Mucosa of gallbladder (tissue), 1 donor: ENCODE measurements at regions not wholly inside any gene's neighbourhood (a gene's known extent, or its start where the extent isn't known, plus 50 kb on each side); places are given as distances from the start of the nearest gene placed in this dataset.
"Not testable (repeated sequence)": the region's sequence is repeated elsewhere in the genome, so short reads cannot be mapped to it uniquely, and the experiment has no call there.

Experiments used
- DNase-seq: peaks from one replicate; pipeline ENCODE4 v3.0.0-alpha.2; 2020; ENCODE audit warnings: low spot score
- donor health status: DM: no; HTN: no; CAD: no.

DNA sequence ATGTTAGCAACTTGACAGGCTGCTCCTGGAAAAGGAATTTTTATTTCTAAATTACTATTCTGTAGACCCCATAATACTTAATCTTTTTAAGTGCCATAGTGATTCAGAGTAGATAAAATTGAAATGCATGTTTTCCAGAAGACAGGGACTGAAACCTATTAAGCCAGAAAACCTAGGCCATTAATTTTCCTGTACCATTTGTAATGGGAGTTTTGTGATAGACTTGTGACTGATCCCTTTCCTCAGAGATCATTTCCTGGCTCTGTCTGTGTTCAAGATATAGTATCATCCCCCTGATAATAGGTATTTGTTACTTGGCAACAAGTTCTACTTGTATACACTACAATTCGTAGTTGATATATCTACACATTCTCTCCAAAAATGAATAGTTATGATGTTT is 1609.8 kb downstream of the AMY1C start:
- no peak for DNase-seq

DNA sequence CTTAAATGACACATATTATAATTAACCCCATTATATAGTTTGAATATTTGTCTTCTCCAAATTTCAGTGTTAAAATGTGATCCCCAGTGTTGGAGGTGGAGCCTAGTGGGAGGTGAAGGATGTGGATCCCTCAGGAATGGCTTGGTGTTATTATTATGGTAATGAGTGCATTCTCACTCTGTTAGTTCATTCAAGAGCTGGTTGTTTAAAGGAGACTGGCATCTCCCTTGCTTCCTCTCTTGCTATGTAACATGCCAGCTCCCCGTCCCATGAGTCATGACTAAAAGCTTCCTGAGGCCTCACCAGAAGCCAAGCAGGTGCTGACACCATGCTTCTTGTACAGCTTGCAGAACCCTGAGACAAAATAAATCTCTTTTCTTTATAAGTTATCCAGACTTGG is 1612.7 kb downstream of the AMY1C start:
- DNase-seq = no peak

DNA sequence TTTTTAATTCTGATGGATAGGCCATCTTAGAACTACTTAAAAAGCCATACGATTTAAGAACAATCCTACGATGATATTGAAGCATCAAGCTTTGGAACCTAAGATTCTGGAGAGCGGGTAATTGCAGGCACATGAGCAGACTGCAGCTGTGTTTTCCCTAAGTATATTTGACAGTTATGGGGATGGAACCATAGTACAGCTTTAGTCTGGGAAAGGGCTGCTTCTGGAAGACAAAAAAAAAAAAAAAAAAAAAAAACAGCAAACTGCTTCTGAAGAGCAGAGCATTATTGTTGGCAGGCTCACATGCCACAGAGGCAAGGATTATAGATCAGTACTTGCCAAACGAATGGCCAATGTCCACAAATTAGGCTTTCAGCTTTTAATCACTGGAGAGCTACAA is 1618.7 kb downstream of the AMY1C start:
- no peak for DNase-seq

DNA sequence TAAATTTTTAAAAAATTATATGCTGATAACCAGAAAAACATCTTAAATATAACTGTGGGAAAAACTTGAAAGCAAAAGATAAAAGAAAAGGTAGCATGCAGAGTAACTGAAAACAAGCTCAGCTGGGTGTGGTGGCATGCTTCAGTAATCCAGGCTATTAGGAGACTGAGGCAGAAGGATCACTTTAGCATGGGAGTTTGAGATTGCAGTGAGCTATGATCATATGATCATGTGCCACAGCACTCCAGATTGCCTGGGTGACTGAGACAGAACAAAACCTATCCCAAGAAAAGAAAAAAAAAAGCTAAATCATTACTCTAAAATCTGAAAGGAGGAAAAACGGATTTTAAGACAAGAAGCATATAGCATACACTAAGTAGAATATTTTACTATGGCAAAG is 1624.0 kb downstream of the AMY1C start:
- no peak for DNase-seq

DNA sequence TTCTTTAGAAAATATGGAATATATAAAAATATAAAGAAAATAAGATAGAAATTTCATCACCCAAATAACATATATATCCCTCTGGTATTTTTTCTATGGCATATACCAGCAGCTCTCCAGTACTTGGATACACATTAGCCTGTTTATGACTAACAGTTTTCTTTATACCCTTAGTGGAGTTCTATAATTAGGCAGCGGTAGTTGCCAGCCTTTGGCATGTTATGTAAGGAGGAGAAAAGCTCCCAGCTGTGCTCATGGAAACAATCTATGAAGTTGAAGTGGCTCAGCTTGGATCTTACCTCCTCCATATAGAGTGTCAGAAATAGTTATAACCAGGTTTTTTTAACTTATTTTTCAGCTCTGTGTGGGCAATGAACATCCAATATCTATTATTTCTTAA is 1636.8 kb downstream of the AMY1C start:
- DNase-seq = no peak

DNA sequence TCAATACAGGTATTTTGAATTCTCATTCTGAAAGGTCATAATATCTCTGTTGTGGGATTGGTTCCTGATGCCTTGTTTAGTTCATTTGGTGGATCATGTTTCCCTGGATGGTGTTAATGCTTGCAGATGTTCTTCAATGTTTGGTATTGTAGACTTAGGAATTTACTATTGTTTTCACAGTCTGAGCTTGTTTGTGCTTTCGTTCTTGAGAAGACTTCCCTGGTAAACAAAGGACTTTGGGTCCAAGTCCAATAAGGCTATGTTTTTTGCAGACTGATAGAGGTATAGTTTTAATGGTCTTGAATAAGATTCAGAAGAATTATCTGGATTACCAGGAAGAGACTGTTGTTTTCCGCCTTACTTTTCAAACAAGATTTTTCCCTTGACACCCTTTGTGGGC is 1646.3 kb downstream of the AMY1C start:
- DNase-seq = no peak

DNA sequence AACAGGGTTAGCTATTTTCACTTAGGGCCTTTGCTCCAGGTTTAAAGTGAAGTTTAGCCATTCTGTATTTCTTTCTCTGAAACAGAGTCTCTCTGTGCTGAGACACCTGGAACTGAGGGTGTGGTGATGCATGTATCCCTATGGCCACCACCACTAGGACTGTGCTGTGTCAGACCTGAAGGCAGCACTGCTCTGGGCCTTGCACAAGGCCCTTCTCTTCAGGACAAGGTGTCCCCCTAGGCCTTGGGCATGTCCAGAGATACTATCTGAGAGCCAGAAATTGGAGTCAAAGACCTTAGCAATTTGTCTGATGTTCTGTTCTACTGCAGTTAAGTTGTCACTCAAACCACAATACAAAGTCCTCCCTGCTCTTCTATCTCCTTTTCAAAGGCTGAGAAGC is 1649.2 kb downstream of the AMY1C start:
- no peak for DNase-seq

DNA sequence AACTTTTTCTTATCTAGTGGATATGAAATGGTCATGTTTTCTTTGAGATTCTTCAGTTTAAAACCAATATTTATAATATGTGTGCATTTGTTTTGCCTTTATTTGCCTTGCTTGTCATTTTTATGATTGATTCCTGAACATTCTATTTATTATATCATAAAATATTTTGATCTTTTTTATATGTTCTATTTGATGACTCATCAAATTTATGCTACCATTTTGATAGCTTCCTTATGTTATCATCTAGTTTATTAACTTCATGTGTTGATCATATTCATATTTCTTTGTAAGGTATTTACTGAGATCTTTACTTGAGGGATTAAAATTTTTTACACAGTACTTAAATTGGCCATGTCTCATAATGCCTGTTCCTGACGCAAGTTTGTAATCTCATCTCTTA is 1650.0 kb downstream of the AMY1C start:
- DNase-seq = no peak

DNA sequence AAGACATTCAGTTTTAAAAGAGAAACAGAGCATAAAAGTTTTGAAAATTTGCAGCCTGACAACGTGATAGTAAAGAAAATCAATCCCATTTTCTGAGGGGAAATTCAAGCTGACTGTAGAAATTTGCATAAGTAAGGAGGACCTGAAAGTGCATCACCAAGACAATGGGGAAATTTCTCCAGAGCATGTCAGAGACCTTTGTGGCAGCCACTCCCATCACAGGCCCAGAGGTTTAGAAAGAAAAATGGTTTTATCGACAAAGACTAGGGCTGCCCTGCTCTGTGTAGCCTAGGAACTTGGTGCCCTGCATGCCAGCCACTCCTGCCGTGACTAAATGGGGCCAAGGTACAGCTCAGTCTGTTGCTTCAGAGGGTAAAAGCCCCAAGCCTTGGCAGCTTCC is 1640.2 kb upstream of the PRMT6 start:
- DNase-seq = no peak

DNA sequence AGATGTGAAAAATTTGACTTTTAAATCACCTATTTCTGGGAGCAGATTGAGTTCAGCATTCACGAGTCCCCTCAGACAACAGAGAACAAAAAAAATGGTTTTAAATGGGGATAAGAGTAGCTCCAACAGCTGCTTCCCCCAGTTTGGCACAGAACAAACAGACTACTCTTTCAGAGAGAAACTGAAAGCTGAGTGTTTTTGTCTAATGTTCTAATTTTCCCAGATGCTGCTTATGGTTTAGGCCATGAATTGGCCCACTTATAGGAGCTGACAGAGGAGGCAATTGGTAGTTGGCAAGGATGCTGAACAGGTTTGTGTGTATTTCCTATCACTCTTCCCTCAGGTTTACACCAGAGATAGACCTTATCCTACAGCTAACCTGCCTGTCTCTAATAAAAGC is 1637.4 kb upstream of the PRMT6 start:
- no peak for DNase-seq

DNA sequence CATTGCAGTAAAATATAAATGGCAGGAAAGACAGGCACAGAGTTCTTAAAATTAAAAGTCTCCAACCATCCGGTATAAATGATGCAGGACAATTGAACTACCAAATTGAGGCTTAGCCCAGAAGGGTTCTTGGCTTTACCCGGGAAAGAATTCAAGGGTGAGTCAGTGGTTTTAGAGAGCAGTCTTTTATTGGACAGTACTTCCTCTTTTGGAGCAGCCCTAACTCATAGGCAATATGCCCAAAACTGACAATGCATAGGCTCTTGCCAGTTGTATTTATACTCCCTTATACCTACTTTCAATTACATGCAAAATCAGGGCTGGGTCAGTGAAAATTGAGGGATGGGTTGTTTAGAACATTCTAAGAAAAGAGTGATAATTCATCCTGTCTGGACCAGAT is 1628.9 kb upstream of the PRMT6 start:
- DNase-seq = no peak

DNA sequence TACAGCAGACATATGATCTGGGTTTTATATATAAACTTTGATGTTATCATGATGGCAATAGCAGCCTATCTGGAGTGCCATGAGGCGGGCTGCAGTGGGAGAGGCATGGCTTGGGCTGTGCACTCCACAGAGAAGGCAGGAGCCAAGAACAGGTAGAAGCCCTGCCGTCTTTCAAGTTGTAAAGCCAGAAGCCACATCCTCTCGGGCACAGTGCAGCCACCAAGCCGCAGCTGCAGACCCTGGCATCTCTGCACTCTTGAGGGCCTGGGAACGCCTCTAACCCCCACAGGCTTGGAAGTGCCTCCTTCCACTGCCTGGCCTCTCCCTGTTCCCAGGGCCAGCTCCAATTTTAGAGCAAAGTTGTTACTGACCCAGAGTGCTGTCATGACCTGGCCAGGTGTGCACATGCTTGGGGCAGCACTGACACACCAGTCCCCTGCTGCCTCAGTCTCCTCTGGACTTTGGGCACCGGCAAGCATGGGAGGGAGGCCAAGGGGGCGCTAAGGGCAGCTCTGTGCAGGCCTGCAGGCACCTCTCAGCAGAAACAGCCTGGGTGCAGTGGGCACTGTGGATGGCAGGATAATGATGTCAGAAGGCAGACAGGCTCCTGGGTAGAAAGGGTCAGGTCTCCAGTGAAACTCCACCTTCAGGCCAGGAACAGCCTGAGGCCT is 1619.8 kb upstream of the PRMT6 start:
- no peak for DNase-seq

DNA sequence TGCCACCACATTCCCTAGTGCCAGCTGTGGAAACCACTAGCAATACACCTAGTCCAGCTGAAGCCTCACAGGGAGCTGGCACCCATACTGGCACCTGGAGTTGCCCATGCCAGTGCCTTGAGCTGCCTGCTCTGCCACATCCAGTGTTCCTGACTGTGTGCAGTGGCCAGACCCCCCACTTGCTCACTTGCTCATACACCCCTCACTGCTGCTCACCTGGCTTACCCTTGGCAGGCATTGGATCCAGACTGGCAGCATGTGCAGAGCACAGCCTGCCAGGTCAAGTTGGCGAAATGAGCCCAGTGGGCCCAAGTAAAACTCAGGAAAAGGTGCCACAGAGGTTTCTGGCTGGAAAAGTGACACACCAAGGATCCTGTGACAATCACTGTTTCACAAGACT is 1618.6 kb upstream of the PRMT6 start:
- DNase-seq = no peak

DNA sequence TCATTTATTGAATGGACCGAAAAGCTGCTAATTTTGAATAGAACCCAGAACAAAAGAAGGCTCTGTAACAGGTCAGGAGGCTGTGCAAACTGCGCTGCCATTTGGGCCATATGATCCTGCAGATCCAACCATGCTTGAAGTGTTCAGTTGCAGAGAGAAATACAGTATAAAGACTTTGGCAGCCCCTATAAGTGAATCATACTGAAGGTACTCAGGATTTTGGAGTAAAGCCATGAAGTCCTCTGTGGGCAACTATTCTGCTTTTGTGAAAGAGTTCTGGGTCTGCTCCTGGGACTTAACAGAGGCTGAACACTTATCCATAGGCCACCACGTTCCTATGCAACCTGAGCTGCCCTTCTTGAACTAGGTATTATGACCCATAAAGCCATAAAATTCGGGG is 1613.6 kb upstream of the PRMT6 start:
- no peak for DNase-seq

DNA sequence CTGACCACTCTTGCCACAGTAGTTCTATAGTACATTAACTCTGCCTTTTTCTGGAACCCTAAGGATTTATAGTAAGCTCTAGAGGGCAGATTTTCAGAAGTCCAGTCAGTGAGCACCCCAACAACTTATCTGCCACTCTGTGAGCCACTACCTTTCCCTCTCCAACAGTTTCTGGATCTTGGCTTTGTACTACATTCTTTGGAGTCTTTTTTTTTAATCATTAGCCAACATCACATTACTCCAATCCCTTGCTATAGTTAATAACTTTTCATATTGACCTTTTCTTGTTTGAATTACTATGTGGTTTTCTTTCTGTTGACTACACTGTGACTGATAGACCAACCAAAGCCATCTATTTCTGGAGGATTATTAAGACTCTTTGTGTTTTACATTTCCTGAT is 1596.7 kb upstream of the PRMT6 start:
- no peak for DNase-seq

DNA sequence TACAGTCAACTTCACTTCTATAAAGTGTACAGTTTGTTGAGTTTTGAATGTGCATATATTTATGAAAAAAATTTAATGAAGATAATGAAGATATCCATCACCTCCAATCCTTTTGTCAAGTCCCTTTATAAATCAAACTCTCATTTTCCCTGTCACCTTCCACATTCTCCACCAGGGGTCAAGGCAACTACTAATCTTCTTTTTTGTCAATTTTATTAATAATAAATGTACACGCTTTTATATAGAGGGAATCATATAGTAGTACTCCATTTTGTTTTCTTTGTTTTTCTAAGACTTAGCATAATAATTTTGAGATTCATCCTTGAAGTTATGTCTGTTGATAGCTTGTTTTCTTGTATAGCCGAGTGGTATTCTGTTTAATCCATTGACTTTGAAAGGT is 1594.2 kb upstream of the PRMT6 start:
- DNase-seq = no peak

DNA sequence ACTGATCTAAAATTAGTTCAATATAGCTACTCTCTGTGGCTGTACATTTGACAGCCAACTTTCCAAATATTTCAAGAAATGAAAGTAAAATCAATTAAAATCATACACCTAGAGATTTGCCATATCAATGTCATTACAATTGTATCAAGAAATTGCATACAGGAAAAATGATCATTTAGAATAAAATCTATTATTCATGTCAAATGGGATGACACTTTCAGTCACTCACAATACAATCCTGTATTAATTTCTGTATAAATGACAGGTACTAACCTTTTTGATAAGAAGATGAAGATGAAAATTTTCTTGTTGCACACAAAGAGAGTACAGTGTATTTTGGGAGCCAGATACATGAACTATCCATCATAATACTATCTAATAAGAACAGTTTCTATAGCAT is 1588.9 kb upstream of the PRMT6 start:
- DNase-seq = no peak

DNA sequence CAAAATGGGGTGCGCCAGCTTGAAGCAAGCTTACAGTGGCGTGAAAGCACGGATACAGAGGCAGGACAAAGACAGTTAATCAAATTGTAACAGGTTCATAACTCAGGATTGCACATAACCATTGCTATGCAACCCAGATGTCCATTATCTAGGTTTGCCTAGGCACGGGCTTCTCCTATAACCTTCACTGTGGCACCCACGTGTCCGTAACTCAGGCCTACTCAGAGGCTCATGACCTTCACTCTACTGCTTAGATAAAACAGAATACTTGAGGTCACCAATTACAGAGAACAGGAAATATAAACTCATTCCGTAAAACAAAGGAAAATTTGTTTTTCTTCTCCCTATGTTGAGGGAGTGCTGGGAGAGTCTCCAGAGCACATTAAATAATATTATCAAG is 1585.9 kb upstream of the PRMT6 start:
- DNase-seq = not testable (repeated sequence)

DNA sequence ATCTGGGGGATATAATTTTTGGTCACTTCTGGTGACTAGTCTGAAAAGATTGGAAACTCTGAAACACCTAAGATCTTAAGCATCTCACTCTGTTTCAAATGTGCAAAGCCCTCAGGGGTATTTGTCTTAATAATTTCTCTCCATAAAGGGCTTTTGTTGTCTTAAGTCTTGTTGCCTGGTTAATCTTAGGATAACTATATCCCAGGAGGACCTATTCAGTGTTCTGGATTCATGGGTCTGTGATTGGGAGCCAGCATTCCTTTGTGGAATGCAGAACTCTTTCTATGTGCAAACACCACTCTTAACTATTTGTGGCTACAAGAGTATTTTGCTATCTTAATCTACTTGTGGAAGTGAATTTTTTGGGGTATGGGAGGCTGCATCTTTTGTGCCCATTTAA is 1573.0 kb upstream of the PRMT6 start:
- no peak for DNase-seq

DNA sequence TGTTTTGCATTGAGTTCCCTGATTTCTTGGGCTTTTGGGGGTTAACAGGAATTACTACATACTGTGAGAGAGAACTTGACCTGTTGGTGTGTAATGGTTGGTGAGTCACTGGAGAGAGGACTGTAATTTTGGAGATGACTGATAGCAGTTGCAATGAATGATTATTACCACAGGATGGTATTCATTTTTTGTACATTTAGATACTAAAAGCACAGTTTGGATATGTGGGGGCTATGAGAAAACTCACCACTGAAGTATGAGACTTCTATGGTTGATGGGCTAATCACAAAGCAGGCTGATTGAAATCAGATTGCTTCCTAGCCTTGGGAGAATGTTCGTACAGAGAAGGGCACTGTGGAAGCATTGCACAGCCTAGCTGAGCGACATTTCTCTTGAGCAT is 1571.3 kb upstream of the PRMT6 start:
- no peak for DNase-seq

DNA sequence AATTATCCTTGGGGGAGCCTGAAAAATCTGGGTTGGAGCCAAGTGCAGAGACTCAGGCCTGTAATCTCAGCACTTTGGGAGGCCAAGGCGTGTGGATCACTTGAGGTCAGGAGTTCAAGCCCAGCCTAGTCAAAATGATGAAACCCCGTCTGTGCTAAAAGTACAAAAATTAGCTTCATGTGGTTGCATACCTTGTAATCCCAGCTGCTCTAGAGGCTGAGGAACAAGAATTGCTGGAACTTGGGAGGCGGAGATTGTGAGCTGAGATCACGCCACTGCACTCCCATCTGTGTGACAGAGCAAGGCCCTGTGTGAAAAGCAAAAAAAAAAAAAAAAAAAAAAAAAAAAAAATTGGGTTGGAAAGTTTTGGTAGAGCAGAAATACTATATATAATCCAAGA is 1563.6 kb upstream of the PRMT6 start:
- no peak for DNase-seq

DNA sequence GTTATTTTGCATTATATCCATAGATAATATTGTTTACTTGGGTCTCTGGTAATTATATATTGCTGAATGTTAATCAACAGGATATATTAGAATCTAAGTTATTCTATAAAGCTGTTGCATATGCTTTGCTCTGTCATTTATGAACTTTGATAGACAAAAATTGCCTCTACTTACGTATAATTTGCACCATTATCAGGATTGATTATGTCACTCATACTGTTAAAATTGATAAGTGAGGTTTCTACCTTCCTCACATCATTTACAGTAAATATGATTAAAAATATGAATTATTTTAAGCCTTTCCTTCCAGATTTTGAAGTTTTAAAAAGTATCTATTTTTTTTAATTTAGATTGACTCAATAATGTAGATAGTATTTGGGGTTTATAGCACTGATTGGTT is 1540.4 kb upstream of the PRMT6 start:
- no peak for DNase-seq

DNA sequence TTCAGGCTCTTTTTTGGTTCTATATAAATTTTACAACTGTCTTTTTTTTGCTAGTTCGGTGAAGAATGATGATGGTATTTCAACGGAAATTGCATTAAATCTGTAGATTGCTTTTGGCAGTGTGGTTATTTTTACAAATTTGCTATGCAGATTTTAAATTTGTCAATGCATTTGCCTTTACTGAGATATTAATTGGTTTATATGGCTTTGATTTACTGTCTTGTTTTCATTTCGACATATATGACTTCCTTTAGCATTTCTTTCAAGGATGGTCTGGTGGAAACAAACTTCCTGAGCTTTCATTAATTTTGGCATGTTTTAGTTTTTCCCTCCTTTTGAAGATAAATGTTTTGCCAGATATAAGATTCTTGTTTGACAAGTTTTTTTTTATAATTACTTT is 1522.5 kb upstream of the PRMT6 start:
- DNase-seq = no peak

DNA sequence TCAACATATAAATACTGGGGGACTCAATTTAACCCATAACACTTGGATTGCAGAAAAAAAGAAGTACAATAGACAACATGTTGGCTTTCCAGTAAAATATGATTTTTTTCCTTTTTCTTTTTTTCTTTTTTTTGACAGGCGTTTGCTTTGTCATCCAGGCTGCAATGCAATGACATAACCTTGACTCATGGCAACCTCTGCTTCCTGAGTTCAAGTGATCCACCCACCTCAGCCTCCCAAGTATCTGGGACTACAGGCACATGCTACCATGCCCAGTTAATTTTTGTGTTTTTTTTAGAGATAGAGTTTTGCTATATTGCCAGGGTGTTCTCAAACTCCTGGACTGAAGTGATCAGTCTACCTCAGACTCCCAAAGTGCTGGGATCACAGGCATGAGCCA is 1512.0 kb upstream of the PRMT6 start:
- no peak for DNase-seq

DNA sequence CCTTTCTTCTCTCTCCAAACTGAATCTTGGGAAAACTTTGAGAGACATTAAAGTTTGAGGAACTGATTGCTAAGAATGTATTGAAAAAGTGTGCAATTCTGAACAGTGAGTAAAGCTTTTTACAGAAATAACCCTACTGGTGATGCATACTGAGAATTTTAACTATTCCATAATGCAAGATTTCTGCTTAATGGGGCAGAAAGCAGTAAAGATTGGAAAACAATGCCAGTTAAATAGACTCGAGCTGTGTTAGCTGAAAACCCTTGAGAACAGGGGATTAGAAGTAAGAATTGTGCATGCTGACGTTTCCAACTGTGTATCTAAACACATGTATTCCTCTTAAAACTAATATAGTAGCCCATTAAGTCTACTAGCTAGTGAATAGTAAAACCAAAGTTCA is 1500.2 kb upstream of the PRMT6 start:
- no peak for DNase-seq
